ENCODE measurements at regions not wholly inside any gene's neighbourhood (a gene's known extent, or its start where the extent isn't known, plus 50 kb on each side); places are given as distances from the start of the nearest gene placed in this dataset.

DNA sequence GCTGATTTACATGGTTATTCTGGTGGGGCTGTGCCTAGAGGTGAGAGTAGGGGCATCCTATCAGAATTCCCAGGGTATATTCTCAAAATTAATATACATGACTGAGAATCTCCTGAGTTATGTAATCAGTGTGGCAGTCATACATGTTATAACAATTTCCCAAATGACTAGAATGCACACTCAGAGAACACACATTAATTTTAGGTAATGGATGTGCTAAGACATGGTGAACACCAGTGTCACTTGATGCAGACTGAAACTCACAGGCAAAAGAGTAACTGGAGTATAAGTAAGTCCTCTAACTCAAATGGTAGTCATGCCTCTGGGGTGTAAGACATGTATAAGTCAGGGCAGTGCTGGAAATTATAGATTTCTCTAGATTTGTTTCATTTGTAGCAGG is 1198.4 kb upstream of the CITED2 start:
- intact Hi-C loops (cut with micrococcal nuclease; ENCODE audit: unreplicated experiment), result no loop called here
- no peak for TF ChIP-seq EZH2 (IDR thresholded peaks at IDR 0.05; ENCODE audit: low read depth)
- TF ChIP-seq, protein P1, sequence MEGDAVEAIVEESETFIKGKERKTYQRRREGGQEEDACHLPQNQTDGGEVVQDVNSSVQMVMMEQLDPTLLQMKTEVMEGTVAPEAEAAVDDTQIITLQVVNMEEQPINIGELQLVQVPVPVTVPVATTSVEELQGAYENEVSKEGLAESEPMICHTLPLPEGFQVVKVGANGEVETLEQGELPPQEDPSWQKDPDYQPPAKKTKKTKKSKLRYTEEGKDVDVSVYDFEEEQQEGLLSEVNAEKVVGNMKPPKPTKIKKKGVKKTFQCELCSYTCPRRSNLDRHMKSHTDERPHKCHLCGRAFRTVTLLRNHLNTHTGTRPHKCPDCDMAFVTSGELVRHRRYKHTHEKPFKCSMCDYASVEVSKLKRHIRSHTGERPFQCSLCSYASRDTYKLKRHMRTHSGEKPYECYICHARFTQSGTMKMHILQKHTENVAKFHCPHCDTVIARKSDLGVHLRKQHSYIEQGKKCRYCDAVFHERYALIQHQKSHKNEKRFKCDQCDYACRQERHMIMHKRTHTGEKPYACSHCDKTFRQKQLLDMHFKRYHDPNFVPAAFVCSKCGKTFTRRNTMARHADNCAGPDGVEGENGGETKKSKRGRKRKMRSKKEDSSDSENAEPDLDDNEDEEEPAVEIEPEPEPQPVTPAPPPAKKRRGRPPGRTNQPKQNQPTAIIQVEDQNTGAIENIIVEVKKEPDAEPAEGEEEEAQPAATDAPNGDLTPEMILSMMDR (conservative IDR thresholded peaks at IDR 0.05), result no peak
- H4K20me1 ChIP-seq (ENCODE audit: insufficient read depth), result no peaks in the 10 kb centered on the region
- no peaks in the 10 kb centered on the region for H3F3A ChIP-seq (ENCODE audit: insufficient read depth, low read depth)
- H3K4me3 ChIP-seq, result no peak overlapping the region
- 0 out of 2 replicates have a peak overlapping the region, but pooled peaks have one; percentile 33 for H2AFZ ChIP-seq
- no peak overlapping the region for H3K4me2 ChIP-seq
- H3K9me3 ChIP-seq (ENCODE audit: insufficient read depth, low read depth), result peaks cover 3% of the 10 kb centered on the region; the same call in 1 of the 2 replicates
- DNase-seq, result no peak
- no peaks in the 10 kb centered on the region for H3K36me3 ChIP-seq (ENCODE audit: low read depth)
- POLR2A ChIA-PET (ENCODE audit: unreplicated experiment), result interaction anchor here (0.5 kb wide), 1 partner anchor 35 kb away, joined by 3 read pairs; no protein-coding TSS in a partner anchor
- H3K4me1 ChIP-seq (replicated peaks; ENCODE audit: insufficient read depth), result no peaks in the 10 kb centered on the region
- CTCF ChIA-PET, result no interaction called here
- no peak overlapping the region for H3K27ac ChIP-seq
- H3K27me3 ChIP-seq (ENCODE audit: insufficient read depth, low read depth), result no peaks in the 10 kb centered on the region
- no TSS peak for BruUV-seq (replicated peaks)
- H3K9me2 ChIP-seq (ENCODE audit: insufficient read depth), result no peaks in the 10 kb centered on the region
- no peaks in the 10 kb centered on the region for H3K79me2 ChIP-seq (ENCODE audit: low read depth)

DNA sequence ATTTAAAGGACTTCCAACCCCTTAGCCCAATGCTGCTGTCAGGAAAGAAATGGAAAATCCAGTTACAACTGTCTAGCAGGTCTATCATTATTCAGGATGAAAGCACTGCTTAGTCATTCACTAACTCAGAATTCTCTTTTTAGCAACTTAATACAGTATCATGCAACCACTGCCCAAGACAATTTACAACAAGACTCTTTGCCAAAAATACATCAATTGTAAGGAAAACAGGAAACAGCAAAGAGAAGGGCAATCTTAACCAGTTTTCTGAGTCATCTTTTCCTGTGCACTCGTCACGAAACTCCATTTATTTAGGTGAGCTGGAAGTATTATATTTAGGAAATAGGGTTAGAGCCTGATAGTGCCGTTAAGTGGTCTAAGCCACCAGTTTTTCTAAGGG is 1197.7 kb upstream of the CITED2 start:
- H3K4me3 ChIP-seq, result no peak overlapping the region
- ChIA-PET POLR2A (ENCODE audit: unreplicated experiment) (no interaction called here), CTCF (no interaction called here)
- TF ChIP-seq, protein P1 (conservative IDR thresholded peaks at IDR 0.05), result no peak
- TF ChIP-seq EZH2 (IDR thresholded peaks at IDR 0.05; ENCODE audit: low read depth), result no peak
- no peak for DNase-seq
- H3K4me2 ChIP-seq, result no peak overlapping the region
- peaks cover 2% of the 10 kb centered on the region; the same call in 1 of the 2 replicates for H3K4me1 ChIP-seq (replicated peaks; ENCODE audit: insufficient read depth)
- no TSS peak for BruUV-seq (replicated peaks)
- no peaks in the 10 kb centered on the region for H4K20me1 ChIP-seq (ENCODE audit: insufficient read depth)
- H3K9me3 ChIP-seq (ENCODE audit: insufficient read depth, low read depth), result peaks cover 3% of the 10 kb centered on the region; the same call in 1 of the 2 replicates
- no peak overlapping the region for H2AFZ ChIP-seq
- no peak overlapping the region for H3K27ac ChIP-seq
- H3K27me3 ChIP-seq (ENCODE audit: insufficient read depth, low read depth), result no peaks in the 10 kb centered on the region
- no peaks in the 10 kb centered on the region for H3K36me3 ChIP-seq (ENCODE audit: low read depth)
- H3F3A ChIP-seq (ENCODE audit: insufficient read depth, low read depth), result no peaks in the 10 kb centered on the region
- intact Hi-C loops (cut with micrococcal nuclease; ENCODE audit: unreplicated experiment), result no loop called here
- no peaks in the 10 kb centered on the region for H3K9me2 ChIP-seq (ENCODE audit: insufficient read depth)
- H3K79me2 ChIP-seq (ENCODE audit: low read depth), result no peaks in the 10 kb centered on the region

DNA sequence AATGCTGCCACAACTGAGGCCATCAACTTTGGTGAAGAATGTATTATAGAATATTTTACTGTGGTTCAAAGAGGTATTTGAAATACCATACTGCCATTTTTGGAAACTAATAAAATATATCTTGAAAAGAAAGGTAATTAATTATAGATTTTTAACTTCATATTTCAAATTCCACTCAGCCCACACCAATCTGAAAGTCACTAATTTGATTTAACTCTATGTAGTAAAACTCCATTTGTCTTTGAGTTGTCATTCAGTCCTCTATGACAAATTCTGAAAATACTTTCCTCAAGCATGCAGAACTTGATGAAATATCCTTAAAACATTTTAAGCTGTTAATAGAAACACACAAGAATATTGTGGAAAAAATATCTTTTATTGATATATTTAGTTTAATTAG is 1196.7 kb upstream of the CITED2 start:
- H2AFZ ChIP-seq, result no peak overlapping the region
- ChIA-PET CTCF (no interaction called here), POLR2A (ENCODE audit: unreplicated experiment) (no interaction called here)
- no peak overlapping the region for H3K4me3 ChIP-seq
- H3K79me2 ChIP-seq (ENCODE audit: low read depth), result no peaks in the 10 kb centered on the region
- H3K9me3 ChIP-seq (ENCODE audit: insufficient read depth, low read depth), result peaks cover 3% of the 10 kb centered on the region; the same call in 1 of the 2 replicates
- no peak for TF ChIP-seq EZH2 (IDR thresholded peaks at IDR 0.05; ENCODE audit: low read depth)
- TF ChIP-seq, protein P1 (conservative IDR thresholded peaks at IDR 0.05), result no peak
- no peaks in the 10 kb centered on the region for H3K9me2 ChIP-seq (ENCODE audit: insufficient read depth)
- DNase-seq, result no peak
- BruUV-seq (replicated peaks), result no TSS peak
- no peaks in the 10 kb centered on the region for H3K36me3 ChIP-seq (ENCODE audit: low read depth)
- no peak overlapping the region for H3K27ac ChIP-seq
- H3F3A ChIP-seq (ENCODE audit: insufficient read depth, low read depth), result no peaks in the 10 kb centered on the region
- peaks cover 12% of the 10 kb centered on the region for H3K4me1 ChIP-seq (replicated peaks; ENCODE audit: insufficient read depth)
- H4K20me1 ChIP-seq (ENCODE audit: insufficient read depth), result no peaks in the 10 kb centered on the region
- H3K27me3 ChIP-seq (ENCODE audit: insufficient read depth, low read depth), result no peaks in the 10 kb centered on the region
- intact Hi-C loops (cut with micrococcal nuclease; ENCODE audit: unreplicated experiment), result no loop called here
- H3K4me2 ChIP-seq, result no peak overlapping the region

Data from PC-9 (cell line).